ENCODE measurements at regions not wholly inside any gene's neighbourhood (a gene's known extent, or its start where the extent isn't known, plus 50 kb on each side); places are given as distances from the start of the nearest gene placed in this dataset.

DNA sequence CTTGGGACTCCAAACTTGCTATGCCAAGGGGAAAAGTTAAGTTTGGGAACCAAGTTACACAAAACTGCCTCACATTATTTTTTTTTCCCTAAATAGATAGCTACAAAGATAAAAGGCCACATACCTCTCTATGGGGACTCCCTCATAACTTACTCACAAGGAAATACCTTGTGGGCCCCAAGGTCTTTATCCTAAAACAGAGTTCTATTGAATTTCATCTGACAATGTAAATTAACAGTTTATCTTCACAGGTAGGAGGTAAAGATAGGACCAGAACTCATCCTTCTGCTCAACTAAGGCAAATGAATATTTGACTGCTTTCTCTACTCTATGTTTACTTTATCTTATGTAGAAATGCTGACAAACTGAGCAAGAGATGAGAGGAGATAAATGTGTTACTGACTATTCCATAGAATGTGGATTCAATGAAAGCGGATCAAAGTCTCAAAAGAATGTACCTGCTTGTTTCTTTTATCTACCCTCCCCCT lies 1278.0 kb downstream of the OTOL1 start:
- Mint-ChIP-seq H3K9me3 (peaks cover 5% of the 10 kb centered on the region), H3K27me3 (no peaks in the 10 kb centered on the region)

DNA sequence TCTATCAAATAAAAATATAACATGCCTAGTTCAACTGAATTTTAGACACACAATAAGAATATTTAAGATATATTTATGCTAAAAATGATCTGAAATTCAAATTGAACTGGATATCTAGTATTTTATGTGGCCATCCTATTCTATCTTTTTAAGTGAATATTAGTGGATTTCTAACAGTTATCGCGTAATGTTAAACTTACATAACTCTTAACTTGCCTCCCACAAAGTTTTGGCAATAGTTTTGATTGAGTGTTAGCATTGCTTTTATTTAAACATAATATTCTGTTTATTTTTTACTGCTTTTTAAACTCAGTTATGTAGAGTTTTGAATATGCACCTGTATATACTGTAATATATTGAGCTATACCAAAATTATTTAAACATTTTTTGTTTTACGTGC lies 1279.5 kb downstream of the OTOL1 start:
- no peak overlapping the region for H3K27ac Mint-ChIP-seq
- no peaks in the 10 kb centered on the region for H3K27me3 Mint-ChIP-seq
- peaks cover 6% of the 10 kb centered on the region for H3K4me1 Mint-ChIP-seq (ENCODE audit: unreplicated experiment)
- H3K36me3 Mint-ChIP-seq: no peaks in the 10 kb centered on the region
- H3K9me3 Mint-ChIP-seq: peaks cover 5% of the 10 kb centered on the region
- TF ChIP-seq, protein P1, sequence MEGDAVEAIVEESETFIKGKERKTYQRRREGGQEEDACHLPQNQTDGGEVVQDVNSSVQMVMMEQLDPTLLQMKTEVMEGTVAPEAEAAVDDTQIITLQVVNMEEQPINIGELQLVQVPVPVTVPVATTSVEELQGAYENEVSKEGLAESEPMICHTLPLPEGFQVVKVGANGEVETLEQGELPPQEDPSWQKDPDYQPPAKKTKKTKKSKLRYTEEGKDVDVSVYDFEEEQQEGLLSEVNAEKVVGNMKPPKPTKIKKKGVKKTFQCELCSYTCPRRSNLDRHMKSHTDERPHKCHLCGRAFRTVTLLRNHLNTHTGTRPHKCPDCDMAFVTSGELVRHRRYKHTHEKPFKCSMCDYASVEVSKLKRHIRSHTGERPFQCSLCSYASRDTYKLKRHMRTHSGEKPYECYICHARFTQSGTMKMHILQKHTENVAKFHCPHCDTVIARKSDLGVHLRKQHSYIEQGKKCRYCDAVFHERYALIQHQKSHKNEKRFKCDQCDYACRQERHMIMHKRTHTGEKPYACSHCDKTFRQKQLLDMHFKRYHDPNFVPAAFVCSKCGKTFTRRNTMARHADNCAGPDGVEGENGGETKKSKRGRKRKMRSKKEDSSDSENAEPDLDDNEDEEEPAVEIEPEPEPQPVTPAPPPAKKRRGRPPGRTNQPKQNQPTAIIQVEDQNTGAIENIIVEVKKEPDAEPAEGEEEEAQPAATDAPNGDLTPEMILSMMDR (conservative IDR thresholded peaks at IDR 0.05): no peak
- no peak overlapping the region for H3K4me3 Mint-ChIP-seq
- no peak for DNase-seq (ENCODE audit: extremely low spot score, unreplicated experiment)

More for the DNA sequence above, 1278.0 kb downstream of the OTOL1 start:
- Mint-ChIP-seq H3K27ac (no peak overlapping the region), H3K36me3 (no peaks in the 10 kb centered on the region), H3K4me3 (no peak overlapping the region), H3K4me1 (ENCODE audit: unreplicated experiment) (peaks cover 6% of the 10 kb centered on the region)
- TF ChIP-seq, protein P1 (conservative IDR thresholded peaks at IDR 0.05): no peak
- DNase-seq (ENCODE audit: extremely low spot score, unreplicated experiment): no peak

DNA sequence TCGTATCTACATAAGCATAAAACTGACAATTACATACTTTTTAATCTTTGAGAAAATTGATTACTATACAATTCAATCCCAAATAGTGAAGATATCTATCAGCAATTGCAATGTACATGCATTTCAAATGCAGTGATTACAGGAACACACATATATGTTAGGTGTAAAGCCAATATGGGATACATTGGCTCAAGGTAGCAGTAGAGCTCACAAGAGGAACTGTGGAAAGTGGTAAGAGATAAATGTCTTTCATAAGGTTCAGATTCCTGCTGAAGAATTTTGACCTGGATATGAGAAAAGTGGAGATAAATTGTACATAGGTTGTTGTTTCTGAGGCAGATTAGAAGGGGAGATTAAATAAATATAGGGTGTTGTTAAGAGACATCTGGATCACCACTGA lies 1280.5 kb downstream of the OTOL1 start:
- no peak overlapping the region for H3K4me3 Mint-ChIP-seq
- no peaks in the 10 kb centered on the region for H3K27me3 Mint-ChIP-seq
- peaks cover 2% of the 10 kb centered on the region for H3K9me3 Mint-ChIP-seq
- no peaks in the 10 kb centered on the region for H3K36me3 Mint-ChIP-seq
- TF ChIP-seq, protein P1 (conservative IDR thresholded peaks at IDR 0.05): peak; percentile 24
- peaks cover 6% of the 10 kb centered on the region for H3K4me1 Mint-ChIP-seq (ENCODE audit: unreplicated experiment)
- no peak for DNase-seq (ENCODE audit: extremely low spot score, unreplicated experiment)
- no peak overlapping the region for H3K27ac Mint-ChIP-seq

DNA sequence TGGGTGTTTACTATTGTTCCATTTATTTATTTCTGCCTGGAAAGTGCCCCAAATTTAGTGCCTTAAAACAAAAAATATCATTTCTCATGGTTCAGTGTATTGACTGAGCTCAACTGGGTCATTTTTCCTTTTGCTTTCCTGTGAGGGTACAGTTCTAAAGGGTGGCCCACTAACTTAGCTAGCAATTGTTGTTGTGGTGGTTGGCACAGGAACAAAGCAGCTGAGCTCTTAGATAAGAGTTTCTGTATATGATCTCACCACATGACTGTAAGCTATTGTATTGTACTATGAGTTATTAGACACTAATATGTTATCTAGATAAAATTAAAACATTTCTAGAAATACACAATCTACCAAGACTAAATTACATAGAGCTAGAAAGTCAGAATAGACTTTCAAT lies 1283.7 kb downstream of the OTOL1 start:
- no peak for DNase-seq (ENCODE audit: extremely low spot score, unreplicated experiment)
- H3K27me3 Mint-ChIP-seq: no peaks in the 10 kb centered on the region
- H3K4me3 Mint-ChIP-seq: no peak overlapping the region
- peaks cover 2% of the 10 kb centered on the region for H3K9me3 Mint-ChIP-seq
- H3K36me3 Mint-ChIP-seq: no peaks in the 10 kb centered on the region
- no peaks in the 10 kb centered on the region for H3K4me1 Mint-ChIP-seq (ENCODE audit: unreplicated experiment)
- no peak overlapping the region for H3K27ac Mint-ChIP-seq
- TF ChIP-seq, protein P1 (conservative IDR thresholded peaks at IDR 0.05): no peak

DNA sequence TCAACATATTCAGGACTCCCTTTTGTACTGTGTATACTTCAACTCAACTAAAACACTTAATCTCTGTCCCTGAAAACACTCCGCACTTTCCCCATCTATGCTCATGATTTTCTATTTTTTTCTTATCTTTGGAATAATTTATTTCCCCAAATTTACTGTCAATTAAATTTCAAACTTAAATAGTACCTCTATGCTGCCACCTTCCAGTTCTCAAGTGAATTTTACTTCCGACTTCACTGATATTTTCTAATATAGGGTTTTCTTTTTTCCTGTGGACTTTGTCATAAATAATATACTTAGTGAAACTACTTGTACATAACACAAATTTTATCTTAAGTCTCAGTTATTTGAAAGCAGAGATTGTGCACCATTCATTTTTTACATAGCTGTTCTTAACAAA lies 1303.3 kb downstream of the OTOL1 start:
- Mint-ChIP-seq H3K36me3 (no peaks in the 10 kb centered on the region), H3K9me3 (no peaks in the 10 kb centered on the region), H3K27ac (no peak overlapping the region), H3K4me1 (ENCODE audit: unreplicated experiment) (no peaks in the 10 kb centered on the region), H3K4me3 (no peak overlapping the region), H3K27me3 (no peaks in the 10 kb centered on the region)
- DNase-seq (ENCODE audit: extremely low spot score, unreplicated experiment): no peak
- TF ChIP-seq, protein P1 (conservative IDR thresholded peaks at IDR 0.05): no peak

All from type B pancreatic cell (in vitro differentiated cells).